GM19372 (cell line): ENCODE measurements at regions not wholly inside any gene's neighbourhood (a gene's known extent, or its start where the extent isn't known, plus 50 kb on each side); places are given as distances from the start of the nearest gene placed in this dataset.

Experiments used
- ATAC-seq: cut with Tn5 transposase; IDR thresholded peaks from one replicate; pipeline ENCODE4 v1.9.1; 2021; ENCODE audit warnings: mild to moderate bottlenecking, low read depth, moderate library complexity; ENCODE audit not compliant: unreplicated experiment

- ATAC-seq = no peak
Measured at GRCh38 chr18:72470391-72470790, 73.8 kb downstream of the CBLN2 start.

GRCh38 chr18:72468021-72468710 lies 76.0 kb downstream of the CBLN2 start:
- no peak for ATAC-seq

- ATAC-seq = no peak
Measured at GRCh38 chr18:72460210-72460680, 83.9 kb downstream of the CBLN2 start.

- ATAC-seq = no peak
Measured at GRCh38 chr18:72458271-72458670, 85.9 kb downstream of the CBLN2 start.

GRCh38 chr18:72456802-72457201 lies 87.3 kb downstream of the CBLN2 start:
- no peak for ATAC-seq

GRCh38 chr18:72452328-72452727 lies 91.8 kb downstream of the CBLN2 start:
- ATAC-seq = no peak

GRCh38 chr18:72444798-72445155 lies 99.4 kb downstream of the CBLN2 start:
- no peak for ATAC-seq

- ATAC-seq = no peak
Measured at GRCh38 chr18:72444111-72444797, 99.9 kb downstream of the CBLN2 start.

GRCh38 chr18:72436401-72436800 lies 107.7 kb downstream of the CBLN2 start:
- no peak for ATAC-seq

GRCh38 chr18:72433756-72434155 lies 110.4 kb downstream of the CBLN2 start:
- no peak for ATAC-seq

- no peak for ATAC-seq
Measured at GRCh38 chr18:72427721-72428120, 116.4 kb downstream of the CBLN2 start.

GRCh38 chr18:72419914-72420313 lies 124.2 kb downstream of the CBLN2 start:
- ATAC-seq = no peak

GRCh38 chr18:72412927-72413326 lies 131.2 kb downstream of the CBLN2 start:
- ATAC-seq = no peak

GRCh38 chr18:72411261-72411660 lies 132.9 kb downstream of the CBLN2 start:
- ATAC-seq = no peak

GRCh38 chr18:72410399-72410798 lies 133.7 kb downstream of the CBLN2 start:
- ATAC-seq = no peak

- ATAC-seq = no peak
Measured at GRCh38 chr18:72409903-72410302, 134.2 kb downstream of the CBLN2 start.

- no peak for ATAC-seq
Measured at GRCh38 chr18:72407048-72407447, 137.1 kb downstream of the CBLN2 start.

- ATAC-seq = no peak
Measured at GRCh38 chr18:72391951-72392350, 152.2 kb downstream of the CBLN2 start.

- ATAC-seq = no peak
Measured at GRCh38 chr18:72391427-72391826, 152.7 kb downstream of the CBLN2 start.

- no peak for ATAC-seq
Measured at GRCh38 chr18:72378016-72378415, 166.1 kb downstream of the CBLN2 start.

- ATAC-seq = no peak
Measured at GRCh38 chr18:72376256-72376655, 167.9 kb downstream of the CBLN2 start.

- no peak for ATAC-seq
Measured at GRCh38 chr18:72375618-72376017, 168.5 kb downstream of the CBLN2 start.
